ENCODE measurements at regions not wholly inside any gene's neighbourhood (a gene's known extent, or its start where the extent isn't known, plus 50 kb on each side); places are given as distances from the start of the nearest gene placed in this dataset.

GRCh38 chr2:147482916-147483669 is 361.7 kb upstream of the ACVR2A start:
- in situ Hi-C loops (cut with HindIII; ENCODE audit: low pct_unique_long_range_greater_than_20kb, low sequenced_read_pairs): no loop called here
- H3K9me3 ChIP-seq (ENCODE audit: control insufficient read depth, insufficient read depth, low read depth, low read length): no peaks in the 10 kb centered on the region
- CTCF ChIA-PET: interaction anchor here (0.6 to 0.9 kb wide), 2 partner anchors 404 to 661 kb away, joined by 3 read pairs; no protein-coding TSS in a partner anchor
- H3K4me3 ChIP-seq (ENCODE audit: low read depth in 2 of 2, low read length in 2 of 2): no peak overlapping the region
- no peaks in the 10 kb centered on the region for H3K27me3 ChIP-seq (ENCODE audit: control insufficient read depth, insufficient read depth, low read length)
- POLR2A ChIA-PET: no interaction called here
- TF ChIP-seq SIN3A (IDR thresholded peaks at IDR 0.05; ENCODE audit: borderline replicate concordance, insufficient read depth, low read depth, low read length) (no peak), TCF7L2 (IDR thresholded peaks at IDR 0.05; ENCODE audit: low read depth, low read length) (no peak), POLR2AphosphoS5 (IDR thresholded peaks at IDR 0.05; ENCODE audit: low read depth, low read length) (no peak), REST (IDR thresholded peaks at IDR 0.05; ENCODE audit: insufficient read depth in 1 of 2, low read depth in 2 of 2, low read length in 1 of 2) (no peak), CTCF (IDR thresholded peaks at IDR 0.05) (no peak)
- BruUV-seq (replicated peaks): no TSS peak
- intact Hi-C loops (cut with micrococcal nuclease; ENCODE audit: unreplicated experiment): no loop called here
- H3K4me1 ChIP-seq (ENCODE audit: control insufficient read depth, insufficient read depth, low read length): no peaks in the 10 kb centered on the region
- DNase-seq (ENCODE audit: low read depth, low spot score) (no peak), ATAC-seq (no peak)
- no peaks in the 10 kb centered on the region for H3K36me3 ChIP-seq (ENCODE audit: control insufficient read depth, insufficient read depth, low read length)
- H3K27ac ChIP-seq (ENCODE audit: low read length): no peak overlapping the region

GRCh38 chr2:147482111-147482895 is 362.5 kb upstream of the ACVR2A start:
- DNase-seq (ENCODE audit: low read depth, low spot score): no peak
- in situ Hi-C loops (cut with HindIII; ENCODE audit: low pct_unique_long_range_greater_than_20kb, low sequenced_read_pairs): no loop called here

More at GRCh38 chr2:147482111-147482895, 362.5 kb upstream of the ACVR2A start:
- no TSS peak for BruUV-seq (replicated peaks)
- TF ChIP-seq CTCF (IDR thresholded peaks at IDR 0.05) (no peak), REST (IDR thresholded peaks at IDR 0.05; ENCODE audit: insufficient read depth in 1 of 2, low read depth in 2 of 2, low read length in 1 of 2) (no peak), SIN3A (IDR thresholded peaks at IDR 0.05; ENCODE audit: borderline replicate concordance, insufficient read depth, low read depth, low read length) (no peak), TCF7L2 (IDR thresholded peaks at IDR 0.05; ENCODE audit: low read depth, low read length) (no peak), POLR2AphosphoS5 (IDR thresholded peaks at IDR 0.05; ENCODE audit: low read depth, low read length) (no peak)
- no peaks in the 10 kb centered on the region for H3K27me3 ChIP-seq (ENCODE audit: control insufficient read depth, insufficient read depth, low read length)
- H3K9me3 ChIP-seq (ENCODE audit: control insufficient read depth, insufficient read depth, low read depth, low read length): no peaks in the 10 kb centered on the region
- H3K36me3 ChIP-seq (ENCODE audit: control insufficient read depth, insufficient read depth, low read length): no peaks in the 10 kb centered on the region
- no peaks in the 10 kb centered on the region for H3K4me1 ChIP-seq (ENCODE audit: control insufficient read depth, insufficient read depth, low read length)
- no peak overlapping the region for H3K4me3 ChIP-seq (ENCODE audit: low read depth in 2 of 2, low read length in 2 of 2)
- intact Hi-C loops (cut with micrococcal nuclease; ENCODE audit: unreplicated experiment): no loop called here
- no peak overlapping the region for H3K27ac ChIP-seq (ENCODE audit: low read length)
- POLR2A ChIA-PET: no interaction called here
- no peak for ATAC-seq
- CTCF ChIA-PET: interaction anchor here (0.6 kb wide), 1 partner anchor 405 kb away, joined by 3 read pairs; no protein-coding TSS in a partner anchor
